ENCODE measurements at regions not wholly inside any gene's neighbourhood (a gene's known extent, or its start where the extent isn't known, plus 50 kb on each side); places are given as distances from the start of the nearest gene placed in this dataset.
"Not testable (repeated sequence)": the region's sequence is repeated elsewhere in the genome, so short reads cannot be mapped to it uniquely, and the experiment has no call there.

DNA sequence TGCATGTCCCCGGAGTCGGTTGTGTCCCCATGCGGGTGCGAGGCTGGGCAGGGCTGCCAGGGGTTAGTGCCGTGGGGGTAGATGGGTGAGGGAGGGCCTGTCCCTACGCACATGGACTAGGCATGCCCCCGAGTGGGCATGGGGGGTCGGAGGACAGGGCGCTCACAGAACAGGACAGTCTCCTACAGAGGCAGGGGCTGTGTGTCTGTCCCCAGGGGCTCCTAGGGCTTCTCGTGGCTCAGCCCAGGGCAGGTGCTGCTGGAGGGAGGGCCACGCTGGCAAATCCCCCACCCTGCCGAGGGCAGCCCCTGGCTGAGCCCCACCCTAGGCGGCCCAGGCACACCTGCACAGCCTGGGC lies 141.3 kb downstream of the TMEM121 start:
- not testable (repeated sequence) for H3K9ac ChIP-seq (ENCODE audit: low read length); H3K27me3 Mint-ChIP-seq (ENCODE audit: low read depth, unreplicated experiment); H3K79me2 ChIP-seq (ENCODE audit: insufficient read depth, low read length); H3K4me1 ChIP-seq (ENCODE audit: insufficient read depth, low read length); FAIRE-seq; H3K27me3 ChIP-seq (ENCODE audit: insufficient read depth, low read length); H3K9me3 ChIP-seq (ENCODE audit: insufficient read depth, low read depth, low read length); H3K4me1 Mint-ChIP-seq (ENCODE audit: low read depth, unreplicated experiment); H3K4me3 Mint-ChIP-seq (ENCODE audit: unreplicated experiment); H3K36me3 Mint-ChIP-seq (ENCODE audit: low read depth, unreplicated experiment); H3K4me2 ChIP-seq (ENCODE audit: low read length); H3K4me3 ChIP-seq (ENCODE audit: insufficient read depth, low read depth, low read length); H2AFZ ChIP-seq (ENCODE audit: low read depth, low read length); H4K20me1 ChIP-seq (ENCODE audit: insufficient read depth, low read length); H3K27ac ChIP-seq (ENCODE audit: low read depth, low read length); DNase-seq (ENCODE audit: low read depth); H3K9me3 Mint-ChIP-seq (ENCODE audit: unreplicated experiment); H3K27ac Mint-ChIP-seq (ENCODE audit: unreplicated experiment); H3K36me3 ChIP-seq (ENCODE audit: insufficient read depth, low read length)

DNA sequence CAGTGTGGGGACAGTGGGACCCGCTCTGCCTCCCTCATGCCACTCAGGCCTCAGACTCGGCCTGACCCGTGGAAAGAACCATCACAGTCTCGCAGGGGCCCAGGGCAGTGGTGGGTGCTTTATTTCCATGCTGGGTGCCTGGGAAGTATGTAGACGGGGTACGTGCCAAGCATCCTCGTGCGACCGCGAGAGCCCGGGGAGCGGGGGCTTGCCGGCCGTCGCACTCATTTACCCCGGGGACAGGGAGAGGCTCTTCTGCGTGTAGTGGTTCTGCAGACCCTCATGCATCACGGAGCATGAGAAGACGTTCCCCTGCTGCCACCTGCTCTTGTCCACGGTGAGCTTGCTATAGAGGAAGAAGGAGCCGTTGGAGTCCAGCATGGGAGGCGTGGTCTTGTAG lies 141.6 kb downstream of the TMEM121 start:
- not testable (repeated sequence) for H3K4me1 ChIP-seq (ENCODE audit: insufficient read depth, low read length); H3K36me3 ChIP-seq (ENCODE audit: insufficient read depth, low read length); H3K36me3 Mint-ChIP-seq (ENCODE audit: low read depth, unreplicated experiment); H3K4me2 ChIP-seq (ENCODE audit: low read length); H3K27me3 Mint-ChIP-seq (ENCODE audit: low read depth, unreplicated experiment); H3K27me3 ChIP-seq (ENCODE audit: insufficient read depth, low read length); H3K4me3 Mint-ChIP-seq (ENCODE audit: unreplicated experiment); H3K27ac Mint-ChIP-seq (ENCODE audit: unreplicated experiment); H3K4me1 Mint-ChIP-seq (ENCODE audit: low read depth, unreplicated experiment); H3K79me2 ChIP-seq (ENCODE audit: insufficient read depth, low read length); H4K20me1 ChIP-seq (ENCODE audit: insufficient read depth, low read length); FAIRE-seq; H3K9ac ChIP-seq (ENCODE audit: low read length); H3K4me3 ChIP-seq (ENCODE audit: insufficient read depth, low read depth, low read length); DNase-seq (ENCODE audit: low read depth); H3K27ac ChIP-seq (ENCODE audit: low read depth, low read length); H2AFZ ChIP-seq (ENCODE audit: low read depth, low read length); H3K9me3 Mint-ChIP-seq (ENCODE audit: unreplicated experiment); H3K9me3 ChIP-seq (ENCODE audit: insufficient read depth, low read depth, low read length)

DNA sequence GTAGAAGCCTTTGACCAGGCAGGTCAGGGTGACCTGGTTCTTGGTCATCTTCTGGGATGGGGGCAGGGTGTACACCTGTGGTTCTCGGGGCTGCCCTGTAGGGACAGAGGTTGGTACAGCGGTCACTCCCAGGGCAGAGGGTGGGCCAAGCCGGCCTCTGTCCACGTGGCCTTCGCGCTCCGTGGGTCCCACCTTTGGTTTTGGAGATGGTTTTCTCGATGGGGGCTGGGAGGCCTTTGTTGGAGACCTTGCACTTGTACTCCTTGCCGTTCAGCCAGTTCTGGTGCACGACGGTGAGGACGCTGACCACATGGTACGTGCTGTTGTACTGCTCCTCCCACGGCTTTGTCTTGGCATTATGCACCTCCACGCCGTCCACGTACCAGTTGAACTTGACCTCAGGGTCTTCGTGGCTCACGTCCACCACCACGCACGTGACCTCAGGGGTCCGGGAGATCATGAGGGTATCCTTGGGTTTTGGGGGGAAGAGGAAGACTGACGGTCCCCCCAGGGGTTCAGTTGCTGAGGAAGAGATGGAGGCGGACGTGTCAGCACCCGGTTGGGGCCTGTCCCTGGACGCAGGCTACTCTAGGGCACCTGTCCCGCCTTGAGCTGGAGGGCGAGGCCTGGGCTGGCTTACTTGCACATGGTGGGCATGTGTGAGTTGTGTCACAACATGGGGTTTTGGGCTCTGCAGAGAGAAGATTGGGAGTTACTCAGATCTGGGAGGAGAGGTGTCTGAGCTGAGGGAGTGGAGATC lies 142.3 kb downstream of the TMEM121 start:
- not testable (repeated sequence) for H3K27me3 ChIP-seq (ENCODE audit: insufficient read depth, low read length); H3K4me1 Mint-ChIP-seq (ENCODE audit: low read depth, unreplicated experiment); H3K9ac ChIP-seq (ENCODE audit: low read length); H3K79me2 ChIP-seq (ENCODE audit: insufficient read depth, low read length); H3K4me1 ChIP-seq (ENCODE audit: insufficient read depth, low read length); H3K4me2 ChIP-seq (ENCODE audit: low read length); H4K20me1 ChIP-seq (ENCODE audit: insufficient read depth, low read length); H3K36me3 Mint-ChIP-seq (ENCODE audit: low read depth, unreplicated experiment); H3K9me3 ChIP-seq (ENCODE audit: insufficient read depth, low read depth, low read length); FAIRE-seq; H3K4me3 ChIP-seq (ENCODE audit: insufficient read depth, low read depth, low read length); H3K27ac Mint-ChIP-seq (ENCODE audit: unreplicated experiment); H2AFZ ChIP-seq (ENCODE audit: low read depth, low read length); H3K27ac ChIP-seq (ENCODE audit: low read depth, low read length); DNase-seq (ENCODE audit: low read depth); H3K4me3 Mint-ChIP-seq (ENCODE audit: unreplicated experiment); H3K9me3 Mint-ChIP-seq (ENCODE audit: unreplicated experiment); H3K36me3 ChIP-seq (ENCODE audit: insufficient read depth, low read length); H3K27me3 Mint-ChIP-seq (ENCODE audit: low read depth, unreplicated experiment)

DNA sequence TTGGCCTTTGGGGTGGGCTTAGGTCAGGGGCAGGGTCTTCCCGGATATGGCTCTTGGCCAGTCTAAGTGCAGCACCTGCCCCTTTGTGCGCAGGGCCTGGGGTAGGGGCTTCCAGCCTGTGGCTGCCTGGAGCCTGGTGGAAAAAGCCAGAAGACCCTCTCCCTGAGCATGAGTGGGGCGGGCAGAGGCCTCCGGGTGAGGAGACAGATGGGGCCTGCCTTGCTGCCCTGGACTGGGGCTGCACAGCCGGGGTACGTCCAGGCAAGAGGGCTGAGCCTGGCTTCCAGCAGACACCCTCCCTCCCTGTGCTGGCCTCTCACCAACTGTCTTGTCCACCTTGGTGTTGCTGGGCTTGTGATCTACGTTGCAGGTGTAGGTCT lies 142.8 kb downstream of the TMEM121 start:
- not testable (repeated sequence) for H3K4me3 ChIP-seq (ENCODE audit: insufficient read depth, low read depth, low read length); H3K9ac ChIP-seq (ENCODE audit: low read length); H3K9me3 ChIP-seq (ENCODE audit: insufficient read depth, low read depth, low read length); H3K9me3 Mint-ChIP-seq (ENCODE audit: unreplicated experiment); H3K79me2 ChIP-seq (ENCODE audit: insufficient read depth, low read length); H4K20me1 ChIP-seq (ENCODE audit: insufficient read depth, low read length); H3K27me3 ChIP-seq (ENCODE audit: insufficient read depth, low read length); DNase-seq (ENCODE audit: low read depth); H3K4me2 ChIP-seq (ENCODE audit: low read length); H3K36me3 Mint-ChIP-seq (ENCODE audit: low read depth, unreplicated experiment); H3K4me3 Mint-ChIP-seq (ENCODE audit: unreplicated experiment); H3K27ac ChIP-seq (ENCODE audit: low read depth, low read length); H2AFZ ChIP-seq (ENCODE audit: low read depth, low read length); FAIRE-seq; H3K4me1 ChIP-seq (ENCODE audit: insufficient read depth, low read length); H3K4me1 Mint-ChIP-seq (ENCODE audit: low read depth, unreplicated experiment); H3K27me3 Mint-ChIP-seq (ENCODE audit: low read depth, unreplicated experiment); H3K36me3 ChIP-seq (ENCODE audit: insufficient read depth, low read length); H3K27ac Mint-ChIP-seq (ENCODE audit: unreplicated experiment)

DNA sequence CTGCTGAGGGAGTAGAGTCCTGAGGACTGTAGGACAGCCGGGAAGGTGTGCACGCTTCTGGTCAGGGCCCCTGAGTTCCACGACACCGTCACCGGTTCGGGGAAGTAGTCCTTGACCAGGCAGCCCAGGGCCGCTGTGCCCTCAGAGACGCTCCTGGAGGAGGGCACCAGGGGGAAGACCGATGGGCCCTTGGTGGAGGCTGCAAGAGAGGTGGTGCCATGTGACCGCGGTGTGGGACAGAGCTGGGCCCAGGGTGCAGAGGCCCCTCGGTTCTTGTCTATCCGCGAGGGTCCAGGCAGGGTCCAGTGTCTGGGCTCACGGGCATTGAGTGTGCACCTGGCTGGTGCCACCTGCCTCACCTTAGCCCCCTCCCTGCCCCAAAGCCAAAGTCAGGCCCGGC lies 143.3 kb downstream of the TMEM121 start:
- H3K4me2 ChIP-seq (ENCODE audit: low read length); H3K27ac ChIP-seq (ENCODE audit: low read depth, low read length); H3K4me3 ChIP-seq (ENCODE audit: insufficient read depth, low read depth, low read length); H3K4me1 Mint-ChIP-seq (ENCODE audit: low read depth, unreplicated experiment); H3K4me3 Mint-ChIP-seq (ENCODE audit: unreplicated experiment); H3K79me2 ChIP-seq (ENCODE audit: insufficient read depth, low read length); H3K9ac ChIP-seq (ENCODE audit: low read length); H4K20me1 ChIP-seq (ENCODE audit: insufficient read depth, low read length); H3K27me3 Mint-ChIP-seq (ENCODE audit: low read depth, unreplicated experiment); H3K9me3 Mint-ChIP-seq (ENCODE audit: unreplicated experiment); H3K27ac Mint-ChIP-seq (ENCODE audit: unreplicated experiment); H3K4me1 ChIP-seq (ENCODE audit: insufficient read depth, low read length); H3K9me3 ChIP-seq (ENCODE audit: insufficient read depth, low read depth, low read length); H3K27me3 ChIP-seq (ENCODE audit: insufficient read depth, low read length); H3K36me3 ChIP-seq (ENCODE audit: insufficient read depth, low read length); H3K36me3 Mint-ChIP-seq (ENCODE audit: low read depth, unreplicated experiment); H2AFZ ChIP-seq (ENCODE audit: low read depth, low read length); FAIRE-seq; DNase-seq (ENCODE audit: low read depth): not testable (repeated sequence)

DNA sequence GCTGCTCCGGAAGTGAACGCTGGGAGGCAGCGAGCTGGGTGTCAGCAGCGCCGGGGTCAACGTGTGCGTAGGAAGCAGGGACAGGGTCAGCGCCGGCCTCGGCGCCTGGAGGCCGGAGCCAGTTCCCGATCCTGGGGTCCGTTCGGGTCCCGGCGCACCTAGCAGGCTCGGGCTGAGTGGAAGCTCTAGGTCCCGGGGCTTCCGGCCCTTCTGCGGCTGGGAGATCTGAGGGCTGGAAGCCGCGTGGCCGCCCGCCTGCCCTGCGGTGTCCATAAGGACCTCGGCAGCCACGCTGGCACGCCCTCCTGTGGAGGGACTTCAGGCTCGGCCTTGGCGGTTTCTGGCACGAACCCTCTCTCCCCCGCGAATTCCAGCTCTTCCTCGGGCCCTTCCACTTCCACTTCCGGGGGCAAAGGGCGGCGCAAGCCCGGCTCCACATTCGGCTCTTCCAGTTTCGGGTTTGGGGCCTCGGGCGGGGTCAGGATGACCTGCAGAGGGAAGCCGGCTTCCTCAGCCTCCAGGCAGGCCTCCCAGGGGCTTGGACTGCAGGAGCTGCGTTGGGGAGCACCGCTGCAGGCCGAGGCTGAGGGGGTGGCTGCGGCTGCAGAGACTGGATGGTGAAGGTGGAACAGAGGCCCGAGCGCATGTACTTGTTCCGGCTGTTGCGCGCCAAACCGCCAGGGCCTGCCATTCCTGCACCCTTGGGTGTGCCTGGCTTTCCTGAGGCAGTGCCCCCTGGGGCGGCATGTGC lies 146.2 kb downstream of the TMEM121 start:
- not testable (repeated sequence) for H3K4me3 Mint-ChIP-seq (ENCODE audit: unreplicated experiment); H3K4me1 ChIP-seq (ENCODE audit: insufficient read depth, low read length); H3K4me2 ChIP-seq (ENCODE audit: low read length); DNase-seq (ENCODE audit: low read depth); H3K27ac Mint-ChIP-seq (ENCODE audit: unreplicated experiment); H3K9me3 Mint-ChIP-seq (ENCODE audit: unreplicated experiment); H3K9ac ChIP-seq (ENCODE audit: low read length); H4K20me1 ChIP-seq (ENCODE audit: insufficient read depth, low read length); H3K36me3 ChIP-seq (ENCODE audit: insufficient read depth, low read length); H3K36me3 Mint-ChIP-seq (ENCODE audit: low read depth, unreplicated experiment); H3K9me3 ChIP-seq (ENCODE audit: insufficient read depth, low read depth, low read length); H3K79me2 ChIP-seq (ENCODE audit: insufficient read depth, low read length); H3K27ac ChIP-seq (ENCODE audit: low read depth, low read length); FAIRE-seq; H3K27me3 Mint-ChIP-seq (ENCODE audit: low read depth, unreplicated experiment); H3K4me3 ChIP-seq (ENCODE audit: insufficient read depth, low read depth, low read length); H3K4me1 Mint-ChIP-seq (ENCODE audit: low read depth, unreplicated experiment); H3K27me3 ChIP-seq (ENCODE audit: insufficient read depth, low read length); H2AFZ ChIP-seq (ENCODE audit: low read depth, low read length)
